H9 (cell line): ENCODE measurements at regions not wholly inside any gene's neighbourhood (a gene's known extent, or its start where the extent isn't known, plus 50 kb on each side); places are given as distances from the start of the nearest gene placed in this dataset.

ENCODE experiments used
- DNase-seq: peaks from one replicate; pipeline ENCODE4 v3.0.0-alpha.2; 2017
- H2AFZ ChIP-seq: one replicate; pipeline ENCODE4 v1.6.1; 2013; ENCODE audit warnings: mild to moderate bottlenecking, low read length, control low read depth, moderate library complexity
- H2AK5ac ChIP-seq: 2 replicates; pipeline ENCODE4 v1.6.1; 2013; ENCODE audit warnings: low read length, control low read depth, mixed read lengths; ENCODE audit not compliant: insufficient read length
- H2BK120ac ChIP-seq: one replicate; pipeline ENCODE4 v1.6.1; 2013; ENCODE audit warnings: low read depth, mild to moderate bottlenecking, low read length, control low read depth, inconsistent platforms; ENCODE audit not compliant: poor library complexity, severe bottlenecking
- H2BK12ac ChIP-seq: 2 replicates; pipeline ENCODE4 v1.6.1; 2013; ENCODE audit warnings: low read length, control low read depth, mixed read lengths, low read depth; ENCODE audit not compliant: insufficient read length
- H2BK15ac ChIP-seq: 2 replicates; pipeline ENCODE4 v1.6.1; 2013; ENCODE audit warnings: low read depth, low read length, control low read depth
- H2BK20ac ChIP-seq: one replicate; pipeline ENCODE4 v1.6.1; 2013; ENCODE audit warnings: low read depth, mild to moderate bottlenecking, low read length, control low read depth, inconsistent platforms; ENCODE audit not compliant: poor library complexity, severe bottlenecking
- H2BK5ac ChIP-seq: 2 replicates; pipeline ENCODE4 v1.6.1; 2013; ENCODE audit warnings: low read length, control low read depth, mixed read lengths; ENCODE audit not compliant: insufficient read length
- H3K14ac ChIP-seq: 2 replicates; pipeline ENCODE4 v1.6.1; 2013; ENCODE audit warnings: low read length, control low read depth; ENCODE audit not compliant: insufficient read depth
- H3K18ac ChIP-seq: 2 replicates; pipeline ENCODE4 v1.6.1; 2013; ENCODE audit warnings: low read depth, mild to moderate bottlenecking, mixed read lengths, low read length, control low read depth; ENCODE audit not compliant: insufficient read length
- H3K23ac ChIP-seq: 2 replicates; pipeline ENCODE4 v1.6.1; 2013; ENCODE audit warnings: low read length, control low read depth, mixed read lengths, low read depth; ENCODE audit not compliant: insufficient read length
- H3K23me2 ChIP-seq: 2 replicates; pipeline ENCODE4 v1.6.1; 2013; ENCODE audit warnings: low read depth, mild to moderate bottlenecking, mixed read lengths, low read length, control low read depth; ENCODE audit not compliant: insufficient read length, poor library complexity, severe bottlenecking
- H3K27ac ChIP-seq: 2 replicates; pipeline ENCODE4 v1.5.1; 2013; ENCODE audit warnings: low read length, control low read depth, mixed read lengths, low read depth; ENCODE audit not compliant: insufficient read length
- H3K27me3 ChIP-seq: 2 replicates; pipeline ENCODE4 v1.6.1; 2013; ENCODE audit warnings: low read length, control low read depth, inconsistent platforms; ENCODE audit not compliant: insufficient read depth
- H3K4ac ChIP-seq: 2 replicates; pipeline ENCODE4 v1.6.1; 2013; ENCODE audit warnings: low read depth, mild to moderate bottlenecking, control low read depth, inconsistent platforms, low read length, moderate library complexity
- H3K4me1 ChIP-seq: 2 replicates; pipeline ENCODE4 v1.6.1; 2013; ENCODE audit warnings: low read length, control low read depth, inconsistent platforms; ENCODE audit not compliant: insufficient read depth
- H3K4me2 ChIP-seq: 2 replicates; pipeline ENCODE4 v1.6.1; 2013; ENCODE audit warnings: low read length, control low read depth, mixed read lengths; ENCODE audit not compliant: insufficient read length, insufficient read depth
- H3K56ac ChIP-seq: 2 replicates; pipeline ENCODE4 v1.6.1; 2013; ENCODE audit warnings: low read depth, mild to moderate bottlenecking, mixed read lengths, low read length, control low read depth; ENCODE audit not compliant: insufficient read length
- H3K79me1 ChIP-seq: 2 replicates; pipeline ENCODE4 v1.6.1; 2013; ENCODE audit warnings: low read depth, mild to moderate bottlenecking, moderate library complexity, low read length, control low read depth, inconsistent platforms; ENCODE audit not compliant: insufficient read depth, poor library complexity, severe bottlenecking
- H3K79me2 ChIP-seq: 2 replicates; pipeline ENCODE4 v1.6.1; 2013; ENCODE audit warnings: low read length, control low read depth, inconsistent platforms; ENCODE audit not compliant: insufficient read depth
- H3K9ac ChIP-seq: 2 replicates; pipeline ENCODE4 v1.6.1; 2013; ENCODE audit warnings: low read length, control low read depth, mixed read lengths; ENCODE audit not compliant: insufficient read length; ENCODE audit errors: extremely low read depth
- H3K9me3 ChIP-seq: one replicate; pipeline ENCODE4 v1.6.1; 2013; ENCODE audit warnings: low read depth, low read length, inconsistent platforms; ENCODE audit not compliant: control insufficient read depth
- H3T11ph ChIP-seq: one replicate; pipeline ENCODE4 v1.6.1; 2013; ENCODE audit warnings: mild to moderate bottlenecking, low read length, control low read depth, inconsistent platforms
- H4K20me1 ChIP-seq: one replicate; pipeline ENCODE4 v1.6.1; 2013; ENCODE audit not compliant: control insufficient read depth, insufficient read length, insufficient read depth
- H4K5ac ChIP-seq: 2 replicates; pipeline ENCODE4 v1.6.1; 2013; ENCODE audit warnings: low read depth, mild to moderate bottlenecking, mixed read lengths, low read length, control low read depth; ENCODE audit not compliant: insufficient read length
- H4K8ac ChIP-seq: replicated peaks from 2 replicates; pipeline ENCODE4 v1.6.1; 2013; ENCODE audit warnings: low read length, control low read depth, mixed read lengths, low read depth; ENCODE audit not compliant: insufficient read length
- H4K91ac ChIP-seq: 2 replicates; pipeline ENCODE4 v1.6.1; 2013; ENCODE audit warnings: low read depth, mild to moderate bottlenecking, moderate library complexity, mixed read lengths, low read length, control low read depth; ENCODE audit not compliant: insufficient read length
- H3K27ac Mint-ChIP-seq, 3 experiments: 2 replicates in 2 of 3; 3 replicates in 1 of 3; pipeline ENCODE4 v1.8.0; 2020 to 2021; ENCODE audit warnings: mixed read lengths in 3 of 3, mild to moderate bottlenecking in 1 of 3, moderate library complexity in 1 of 3
- H3K27me3 Mint-ChIP-seq: 2 replicates; pipeline ENCODE4 v1.8.0; 2021; ENCODE audit warnings: low read depth, mild to moderate bottlenecking, moderate library complexity, mixed read lengths
- H3K36me3 Mint-ChIP-seq, 3 experiments: 2 replicates in 2 of 3; 3 replicates in 1 of 3; pipeline ENCODE4 v1.8.0; 2020 to 2021; ENCODE audit warnings: low read depth in 3 of 3, mixed read lengths in 3 of 3; ENCODE audit not compliant: insufficient read depth in 1 of 3
- H3K4me1 Mint-ChIP-seq, 2 experiments: 2 replicates each; pipeline ENCODE4 v1.8.0; 2020; ENCODE audit warnings: mixed read lengths in 2 of 2
- H3K4me3 Mint-ChIP-seq, 2 experiments: 2 replicates in 1 of 2; 3 replicates in 1 of 2; pipeline ENCODE4 v1.8.0; 2020 to 2021; ENCODE audit warnings: mild to moderate bottlenecking in 2 of 2, mixed read lengths in 2 of 2, moderate library complexity in 1 of 2
- H3K9me3 Mint-ChIP-seq, 2 experiments: 2 replicates in 1 of 2; 3 replicates in 1 of 2; pipeline ENCODE4 v1.8.0; 2020; ENCODE audit warnings: mild to moderate bottlenecking in 2 of 2, mixed read lengths in 2 of 2, moderate library complexity in 1 of 2
- WGBS: extraction: QIAGEN DNeasy Blood & Tissue Kit; methylation state at CpG from one replicate; pipeline ENCODE4 v1.1.7; 2013; ENCODE audit warnings: missing lambda C conversion rate, low lambda C conversion rate, mixed read lengths; ENCODE audit not compliant: insufficient read length; ENCODE audit errors: extremely low coverage; 5-methylcytosine and 5-hydroxymethylcytosine counted together
- TF ChIP-seq, protein P1 (sequence below): fragments of 200-600 bp; sonication (generic); conservative IDR thresholded peaks from 3 replicates; pipeline ENCODE4 v1.8.0; 2021; ENCODE audit warnings: antibody characterized with exemption, mild to moderate bottlenecking

GRCh38 chr14:51337520-51337919 lies 97.5 kb downstream of the TMX1 start:
- no peak overlapping the region for H2BK12ac ChIP-seq
- no peak overlapping the region for H3K23ac ChIP-seq
- Mint-ChIP-seq H3K9me3 (no peaks in the 10 kb centered on the region; a peak in 1 of 5 replicates), H3K27me3 (no peaks in the 10 kb centered on the region), H3K4me3 (no peak overlapping the region), H3K27ac (no peak overlapping the region), H3K4me1 (peaks cover 2 to 7% of the 10 kb centered on the region in 2 experiments; a peak in 3 of 4 replicates), H3K36me3 (no peaks in the 10 kb centered on the region)
- TF ChIP-seq, protein P1, sequence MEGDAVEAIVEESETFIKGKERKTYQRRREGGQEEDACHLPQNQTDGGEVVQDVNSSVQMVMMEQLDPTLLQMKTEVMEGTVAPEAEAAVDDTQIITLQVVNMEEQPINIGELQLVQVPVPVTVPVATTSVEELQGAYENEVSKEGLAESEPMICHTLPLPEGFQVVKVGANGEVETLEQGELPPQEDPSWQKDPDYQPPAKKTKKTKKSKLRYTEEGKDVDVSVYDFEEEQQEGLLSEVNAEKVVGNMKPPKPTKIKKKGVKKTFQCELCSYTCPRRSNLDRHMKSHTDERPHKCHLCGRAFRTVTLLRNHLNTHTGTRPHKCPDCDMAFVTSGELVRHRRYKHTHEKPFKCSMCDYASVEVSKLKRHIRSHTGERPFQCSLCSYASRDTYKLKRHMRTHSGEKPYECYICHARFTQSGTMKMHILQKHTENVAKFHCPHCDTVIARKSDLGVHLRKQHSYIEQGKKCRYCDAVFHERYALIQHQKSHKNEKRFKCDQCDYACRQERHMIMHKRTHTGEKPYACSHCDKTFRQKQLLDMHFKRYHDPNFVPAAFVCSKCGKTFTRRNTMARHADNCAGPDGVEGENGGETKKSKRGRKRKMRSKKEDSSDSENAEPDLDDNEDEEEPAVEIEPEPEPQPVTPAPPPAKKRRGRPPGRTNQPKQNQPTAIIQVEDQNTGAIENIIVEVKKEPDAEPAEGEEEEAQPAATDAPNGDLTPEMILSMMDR = no peak
- H3K4me1 ChIP-seq = no peaks in the 10 kb centered on the region
- no peak overlapping the region for H4K91ac ChIP-seq
- no peak overlapping the region for H4K8ac ChIP-seq
- H2BK20ac ChIP-seq = no peak overlapping the region
- no peak overlapping the region for H2BK5ac ChIP-seq
- H3K9me3 ChIP-seq = no peaks in the 10 kb centered on the region
- no peaks in the 10 kb centered on the region for H3K23me2 ChIP-seq
- H3K14ac ChIP-seq = no peak overlapping the region; the same call in 1 of the 2 replicates
- no peak overlapping the region for H3K9ac ChIP-seq
- no CpG with 5 or more reads among the region's 4 CpGs for WGBS
- H3K56ac ChIP-seq = no peak overlapping the region
- no peak for DNase-seq
- no peak overlapping the region for H4K5ac ChIP-seq
- H3K27me3 ChIP-seq = no peaks in the 10 kb centered on the region
- no peaks in the 10 kb centered on the region for H4K20me1 ChIP-seq
- H3K27ac ChIP-seq = no peak overlapping the region
- H2AK5ac ChIP-seq = no peak overlapping the region
- H2AFZ ChIP-seq = no peak overlapping the region
- H3K4ac ChIP-seq = no peak overlapping the region
- H3T11ph ChIP-seq = no peak overlapping the region
- H3K79me1 ChIP-seq = no peaks in the 10 kb centered on the region
- H3K4me2 ChIP-seq = no peak overlapping the region
- H3K79me2 ChIP-seq = no peaks in the 10 kb centered on the region
- H3K18ac ChIP-seq = no peak overlapping the region
- H2BK120ac ChIP-seq = no peak overlapping the region
- H2BK15ac ChIP-seq = no peak overlapping the region
